Lower lobe of right lung (tissue), 2 donors: ENCODE measurements at regions not wholly inside any gene's neighbourhood (a gene's known extent, or its start where the extent isn't known, plus 50 kb on each side); places are given as distances from the start of the nearest gene placed in this dataset.

ENCODE experiments used
- ATAC-seq, 2 donors: fragments of 200-7000 bp; cut with Tn5 transposase; one replicate each; pipeline ENCODE4 v1.9.1; 2020 to 2022; ENCODE audit warnings: mild to moderate bottlenecking in 2 of 2, moderate library complexity in 2 of 2
- DNase-seq: peaks from one replicate; pipeline ENCODE4 v3.0.0-alpha.2; 2020
- H3K27ac ChIP-seq: fragments of 200-600 bp; one replicate; pipeline ENCODE4 v1.8.0; 2022
- H3K27me3 ChIP-seq: fragments of 200-600 bp; one replicate; pipeline ENCODE4 v1.8.0; 2022; ENCODE audit warnings: low read depth
- H3K36me3 ChIP-seq: fragments of 200-600 bp; one replicate; pipeline ENCODE4 v1.8.0; 2022; ENCODE audit warnings: mild to moderate bottlenecking
- H3K4me1 ChIP-seq: fragments of 200-600 bp; one replicate; pipeline ENCODE4 v1.8.0; 2022
- H3K4me3 ChIP-seq: fragments of 200-600 bp; one replicate; pipeline ENCODE4 v1.8.0; 2022; ENCODE audit warnings: mild to moderate bottlenecking
- H3K9me3 ChIP-seq: fragments of 200-600 bp; one replicate; pipeline ENCODE4 v1.8.0; 2022
- intact Hi-C: fragments of 100-400 bp; cut with DNase I; formaldehyde crosslinking; loops from one replicate; pipeline ENCODE4 v1.11.0; 2022
- TF ChIP-seq, protein P1 (sequence below): fragments of 200-600 bp; IDR thresholded peaks from one replicate; pipeline ENCODE4 v1.8.0; 2022; ENCODE audit warnings: antibody characterized with exemption, mild to moderate bottlenecking
- donor health status: DM: no; HTN: yes; CAD: no; lungs with severe emphysema.

DNA sequence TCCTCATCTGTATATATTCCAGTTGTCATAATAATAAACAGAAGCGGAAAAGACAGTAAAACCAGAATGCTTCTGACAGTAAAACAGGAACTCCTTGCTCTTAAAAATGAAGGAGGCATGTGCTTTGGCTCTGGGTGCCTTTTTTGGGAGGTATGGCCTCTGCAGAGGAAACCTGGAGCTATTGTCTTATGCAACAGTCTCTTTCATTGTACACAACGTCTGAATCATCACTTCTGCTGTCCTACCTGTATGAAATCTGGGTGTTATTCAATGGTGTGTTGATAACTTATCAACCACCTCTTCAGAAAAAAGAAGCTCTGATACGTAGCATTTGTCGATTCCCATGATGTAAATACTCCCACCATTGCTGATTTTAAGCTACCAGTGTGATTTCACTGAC, 64.8 kb downstream of the CDCA7 start:
- Histone ChIP-seq H3K27me3 (peaks cover 8% of the 10 kb centered on the region), H3K36me3 (no peaks in the 10 kb centered on the region), H3K4me1 (no peaks in the 10 kb centered on the region), H3K27ac (no peak overlapping the region), H3K4me3 (no peak overlapping the region), H3K9me3 (no peaks in the 10 kb centered on the region)
- DNase-seq (no peak), ATAC-seq (no peak)
- intact Hi-C loops: no loop called here
- TF ChIP-seq, protein P1, sequence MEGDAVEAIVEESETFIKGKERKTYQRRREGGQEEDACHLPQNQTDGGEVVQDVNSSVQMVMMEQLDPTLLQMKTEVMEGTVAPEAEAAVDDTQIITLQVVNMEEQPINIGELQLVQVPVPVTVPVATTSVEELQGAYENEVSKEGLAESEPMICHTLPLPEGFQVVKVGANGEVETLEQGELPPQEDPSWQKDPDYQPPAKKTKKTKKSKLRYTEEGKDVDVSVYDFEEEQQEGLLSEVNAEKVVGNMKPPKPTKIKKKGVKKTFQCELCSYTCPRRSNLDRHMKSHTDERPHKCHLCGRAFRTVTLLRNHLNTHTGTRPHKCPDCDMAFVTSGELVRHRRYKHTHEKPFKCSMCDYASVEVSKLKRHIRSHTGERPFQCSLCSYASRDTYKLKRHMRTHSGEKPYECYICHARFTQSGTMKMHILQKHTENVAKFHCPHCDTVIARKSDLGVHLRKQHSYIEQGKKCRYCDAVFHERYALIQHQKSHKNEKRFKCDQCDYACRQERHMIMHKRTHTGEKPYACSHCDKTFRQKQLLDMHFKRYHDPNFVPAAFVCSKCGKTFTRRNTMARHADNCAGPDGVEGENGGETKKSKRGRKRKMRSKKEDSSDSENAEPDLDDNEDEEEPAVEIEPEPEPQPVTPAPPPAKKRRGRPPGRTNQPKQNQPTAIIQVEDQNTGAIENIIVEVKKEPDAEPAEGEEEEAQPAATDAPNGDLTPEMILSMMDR: no peak

GRCh38 chr2:173424886-173425285, 70.2 kb downstream of the CDCA7 start:
- Histone ChIP-seq H3K4me1 (no peaks in the 10 kb centered on the region), H3K36me3 (no peaks in the 10 kb centered on the region), H3K27ac (no peak overlapping the region), H3K4me3 (no peak overlapping the region), H3K27me3 (peaks cover 4% of the 10 kb centered on the region), H3K9me3 (no peaks in the 10 kb centered on the region)
- TF ChIP-seq, protein P1: no peak
- ATAC-seq (no peak), DNase-seq (no peak)
- intact Hi-C loops: no loop called here

GRCh38 chr2:173427887-173428668, 73.4 kb downstream of the CDCA7 start:
- TF ChIP-seq, protein P1: no peak
- ATAC-seq: peak in 1 of 2 donors; percentile 51
- Histone ChIP-seq H3K27me3 (peaks cover under 1% of the 10 kb centered on the region), H3K4me3 (no peak overlapping the region), H3K36me3 (no peaks in the 10 kb centered on the region), H3K4me1 (no peaks in the 10 kb centered on the region), H3K9me3 (no peaks in the 10 kb centered on the region), H3K27ac (no peak overlapping the region)
- intact Hi-C loops: no loop called here
- DNase-seq: no peak

GRCh38 chr2:173431191-173431590, 76.5 kb downstream of the CDCA7 start:
- Histone ChIP-seq H3K27ac (no peak overlapping the region), H3K27me3 (no peaks in the 10 kb centered on the region), H3K4me1 (no peaks in the 10 kb centered on the region), H3K4me3 (no peak overlapping the region), H3K36me3 (no peaks in the 10 kb centered on the region), H3K9me3 (no peaks in the 10 kb centered on the region)
- DNase-seq (no peak), ATAC-seq (no peak)
- intact Hi-C loops: no loop called here
- TF ChIP-seq, protein P1: no peak

DNA sequence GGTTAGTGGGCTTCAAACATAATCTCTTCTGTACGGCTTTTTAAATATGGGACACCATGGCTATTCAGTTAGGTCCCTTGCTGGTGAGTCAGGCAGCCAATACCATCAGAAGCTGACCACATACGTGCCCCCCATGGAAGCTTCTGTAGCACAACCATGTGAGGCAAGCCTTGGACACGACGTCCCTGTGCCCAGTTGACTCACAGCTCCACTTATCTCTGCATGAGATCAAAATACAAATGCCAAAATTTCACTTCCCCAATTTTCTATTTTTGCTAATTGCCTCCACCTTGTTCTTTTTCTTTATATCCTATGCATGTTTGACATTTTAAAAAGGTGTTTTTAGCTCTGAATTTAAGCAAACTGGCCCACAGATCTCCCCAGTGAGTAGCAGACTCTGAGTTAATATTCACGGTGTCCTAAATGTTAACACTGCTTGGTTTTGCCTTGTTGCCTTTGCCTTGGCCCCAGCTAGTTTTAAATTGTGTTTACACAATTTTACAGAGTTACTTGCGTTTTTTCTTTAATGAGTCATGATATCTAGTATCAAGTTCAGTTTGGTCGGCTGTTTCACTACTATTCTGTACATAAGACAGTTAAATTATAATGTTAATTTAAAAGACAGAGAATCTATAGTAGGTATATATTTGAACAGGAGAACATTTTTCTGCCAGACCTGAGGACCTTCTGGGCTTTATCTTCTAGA, 77.5 kb downstream of the CDCA7 start:
- no peak overlapping the region for H3K27ac ChIP-seq
- H3K36me3 ChIP-seq: no peaks in the 10 kb centered on the region
- no peak for ATAC-seq
- intact Hi-C loops: no loop called here
- no peak for DNase-seq
- no peaks in the 10 kb centered on the region for H3K9me3 ChIP-seq
- H3K27me3 ChIP-seq: no peaks in the 10 kb centered on the region
- no peaks in the 10 kb centered on the region for H3K4me1 ChIP-seq
- H3K4me3 ChIP-seq: no peak overlapping the region
- TF ChIP-seq, protein P1: no peak
